Cardiac fibroblast (primary cell): ENCODE measurements at regions not wholly inside any gene's neighbourhood (a gene's known extent, or its start where the extent isn't known, plus 50 kb on each side); places are given as distances from the start of the nearest gene placed in this dataset.
A peak's percentile ranks its signal among the peaks of the same experiment; 100 is the strongest.

Source experiments
- DNase-seq, 2 donors: peaks; one replicate each; pipeline versions ENCODE4 v3.0.0 to v3.0.0-alpha.2; 2010; ENCODE audit warnings: low read depth in 2 of 2
- H3K4me3 ChIP-seq, 2 donors: replicated peaks in 1 of 2; 1 replicate in 1 of 2; 2 replicates in 1 of 2; pipeline ENCODE4 v1.5.1; 2011; ENCODE audit warnings: low read depth in 2 of 2, low read length in 2 of 2, mild to moderate bottlenecking in 2 of 2, moderate library complexity in 1 of 2
- CTCF ChIP-seq: IDR thresholded peaks from one replicate; pipeline ENCODE4 v1.5.1; 2011; ENCODE audit warnings: low read depth, mild to moderate bottlenecking, low read length, inconsistent platforms

- DNase-seq: peak in 1 of 2 donors; percentile 2
- no peak for TF ChIP-seq CTCF
- no peak overlapping the region for H3K4me3 ChIP-seq
Observed at GRCh38 chr5:158619083-158619788, 480.5 kb downstream of the EBF1 start.

- no peak for DNase-seq
- TF ChIP-seq CTCF: no peak
- H3K4me3 ChIP-seq: no peak overlapping the region
Observed at GRCh38 chr5:158618256-158618655, 481.5 kb downstream of the EBF1 start.

GRCh38 chr5:158616707-158617106 lies 483.0 kb downstream of the EBF1 start:
- DNase-seq: no peak
- TF ChIP-seq CTCF: no peak
- H3K4me3 ChIP-seq: no peak overlapping the region

- H3K4me3 ChIP-seq: no peak overlapping the region
- no peak for TF ChIP-seq CTCF
- DNase-seq: peak in 1 of 2 donors; percentile 61
Observed at GRCh38 chr5:158614951-158615350, 484.8 kb downstream of the EBF1 start.

GRCh38 chr5:158611581-158611980 lies 488.1 kb downstream of the EBF1 start:
- DNase-seq: peak in 1 of 2 donors; percentile 21
- no peak for TF ChIP-seq CTCF
- no peak overlapping the region for H3K4me3 ChIP-seq

GRCh38 chr5:158610051-158610415 lies 489.7 kb downstream of the EBF1 start:
- H3K4me3 ChIP-seq: no peak overlapping the region
- peak in 1 of 2 donors; percentile 10 for DNase-seq
- TF ChIP-seq CTCF: no peak

GRCh38 chr5:158609333-158610050 lies 490.2 kb downstream of the EBF1 start:
- no peak overlapping the region for H3K4me3 ChIP-seq
- no peak for DNase-seq
- no peak for TF ChIP-seq CTCF
